Non-pigmented ciliary epithelial cell (primary cell): ENCODE measurements at regions not wholly inside any gene's neighbourhood (a gene's known extent, or its start where the extent isn't known, plus 50 kb on each side); places are given as distances from the start of the nearest gene placed in this dataset.

Source experiments
- DNase-seq: peaks from one replicate; pipeline ENCODE4 v3.0.0-alpha.2; 2010; ENCODE audit warnings: low read depth

DNA sequence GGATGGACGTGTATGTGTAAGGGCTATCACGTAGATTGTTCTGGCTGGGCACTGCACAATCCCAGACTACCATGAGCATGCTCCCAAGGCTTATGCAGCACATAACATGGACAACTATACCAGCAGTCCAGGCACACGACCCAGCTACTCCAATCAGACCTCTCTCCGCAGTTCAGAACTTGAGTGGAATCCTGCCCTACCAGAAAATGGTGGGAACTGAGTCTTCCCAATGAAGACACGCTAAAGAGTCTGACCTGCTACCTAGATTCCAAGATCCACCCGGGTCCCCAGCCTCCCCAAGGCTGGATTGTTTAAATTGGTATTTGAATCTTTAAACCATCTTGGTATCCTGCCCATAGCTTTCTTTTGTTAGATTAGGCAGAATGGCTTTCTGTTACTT, 251.3 kb upstream of the KAZN start:
- no peak for DNase-seq

DNA sequence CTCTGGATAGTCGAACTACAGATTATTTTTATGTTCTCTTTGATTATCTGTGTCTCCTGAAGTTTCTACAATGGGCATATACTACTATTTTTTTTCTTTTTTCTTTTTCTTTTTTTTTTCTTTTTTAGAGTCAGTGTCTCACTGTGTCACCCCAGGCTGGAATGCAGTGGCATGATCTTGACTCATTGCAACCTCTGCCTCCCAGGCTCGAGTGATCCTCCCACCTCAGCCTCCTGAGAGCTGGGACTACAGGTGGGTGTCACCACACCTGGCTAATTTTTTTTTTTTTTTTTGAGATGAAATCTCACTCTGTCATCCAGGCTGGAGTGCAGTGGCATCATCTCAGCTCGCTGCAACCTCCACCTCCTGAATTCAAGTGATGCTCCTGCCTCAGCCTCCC, 250.7 kb upstream of the KAZN start:
- no peak for DNase-seq

DNA sequence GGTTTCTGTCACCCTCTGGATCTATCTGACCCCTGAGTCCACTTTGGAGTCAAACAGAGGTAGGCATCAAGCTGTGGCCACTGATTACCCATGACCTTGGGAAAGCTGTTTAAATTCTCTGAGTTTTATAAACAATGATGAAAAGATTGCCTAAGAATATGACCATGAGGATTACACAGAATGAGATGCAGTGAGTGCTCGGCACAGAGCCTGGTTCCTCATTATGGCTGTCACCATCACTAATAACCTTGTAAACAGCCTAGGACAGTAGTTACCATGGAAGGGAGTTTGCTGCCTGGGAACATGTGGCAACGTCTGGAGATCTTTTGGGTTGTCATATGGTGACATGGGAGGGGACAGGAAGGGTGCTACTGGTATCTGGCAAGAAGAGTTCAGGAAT, 248.3 kb upstream of the KAZN start:
- no peak for DNase-seq

DNA sequence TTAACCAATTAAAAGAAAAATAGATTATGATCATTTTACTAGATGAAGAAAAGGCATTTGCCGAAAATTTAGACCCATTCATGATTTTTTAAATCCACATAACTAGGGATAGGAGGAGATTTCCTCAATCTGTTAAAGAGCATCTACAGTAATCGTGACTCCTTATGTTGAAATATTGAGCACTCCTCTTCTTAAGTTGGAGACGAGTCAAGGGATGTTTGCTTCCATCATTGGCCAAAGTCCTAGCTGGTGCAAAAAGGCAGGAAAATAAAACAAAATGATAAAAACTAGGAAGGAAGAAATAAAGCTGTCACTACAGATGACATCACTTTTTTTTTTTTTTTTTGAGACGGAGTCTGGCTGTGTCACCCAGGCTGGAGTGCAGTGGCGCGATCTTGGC, 245.6 kb upstream of the KAZN start:
- DNase-seq = no peak

DNA sequence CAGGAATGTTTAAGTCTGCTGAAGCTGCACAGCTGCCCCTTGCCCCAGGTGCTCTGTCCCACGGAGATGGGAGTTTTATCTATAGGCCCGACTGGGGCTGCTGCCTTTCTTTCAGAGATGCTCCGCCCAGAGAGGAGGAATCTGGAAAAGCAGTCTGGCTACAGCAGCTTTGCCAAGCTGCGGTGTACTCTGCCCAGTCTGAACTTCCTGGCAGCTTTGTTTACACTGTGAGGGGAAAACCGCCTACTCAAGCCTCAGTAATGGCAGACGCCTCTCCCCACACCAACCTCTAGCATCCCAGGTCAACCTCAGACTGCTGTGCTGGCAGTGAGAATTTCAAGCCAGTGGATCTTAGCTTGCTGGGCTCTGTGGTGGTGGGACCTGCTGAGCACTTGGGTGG, 237.5 kb upstream of the KAZN start:
- DNase-seq = peak; percentile 5

DNA sequence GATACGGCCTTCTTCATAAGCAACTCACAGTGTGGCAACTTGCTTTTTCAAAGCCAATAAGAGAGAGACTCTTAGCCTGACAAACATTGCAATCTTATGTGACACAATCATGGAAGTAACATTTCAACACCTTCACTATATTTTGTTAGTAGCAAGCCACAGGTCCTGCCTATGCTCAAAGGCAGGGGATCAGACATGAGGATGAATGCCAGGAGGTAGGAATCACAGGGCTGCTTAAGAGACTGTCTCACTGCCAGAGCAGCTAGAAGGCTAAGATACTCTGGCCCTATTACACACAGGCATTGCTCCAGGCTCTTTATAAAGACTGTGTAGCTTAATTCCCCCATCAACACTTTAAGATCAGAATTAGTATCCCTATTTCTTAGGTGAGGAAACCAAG, 236.2 kb upstream of the KAZN start:
- DNase-seq = no peak

DNA sequence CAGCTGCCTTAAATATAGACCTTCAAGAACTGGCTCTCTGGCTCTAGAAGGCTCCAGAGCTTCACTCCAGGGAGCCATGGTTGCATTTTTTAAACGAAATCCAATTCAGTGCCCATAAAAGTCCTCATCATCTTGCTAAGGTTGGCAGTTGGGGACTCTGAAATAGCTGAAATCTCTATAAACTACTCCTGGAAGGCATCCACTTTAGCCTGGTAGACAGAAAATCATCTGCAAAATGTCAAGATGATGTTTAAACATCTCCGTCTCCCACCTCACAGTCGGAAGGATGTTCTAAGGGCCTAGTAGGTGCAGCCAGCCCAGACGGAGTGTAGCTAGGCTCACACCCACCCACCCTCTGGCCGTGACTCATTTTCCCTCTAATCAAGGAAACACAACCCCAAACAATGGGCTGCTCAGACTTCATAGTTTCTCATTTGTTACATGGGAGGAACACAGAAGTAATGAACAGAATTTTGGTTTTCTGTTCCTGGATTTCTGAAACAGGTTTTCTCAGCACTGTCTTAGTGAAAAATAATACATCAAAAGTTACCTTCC, 235.4 kb upstream of the KAZN start:
- no peak for DNase-seq

DNA sequence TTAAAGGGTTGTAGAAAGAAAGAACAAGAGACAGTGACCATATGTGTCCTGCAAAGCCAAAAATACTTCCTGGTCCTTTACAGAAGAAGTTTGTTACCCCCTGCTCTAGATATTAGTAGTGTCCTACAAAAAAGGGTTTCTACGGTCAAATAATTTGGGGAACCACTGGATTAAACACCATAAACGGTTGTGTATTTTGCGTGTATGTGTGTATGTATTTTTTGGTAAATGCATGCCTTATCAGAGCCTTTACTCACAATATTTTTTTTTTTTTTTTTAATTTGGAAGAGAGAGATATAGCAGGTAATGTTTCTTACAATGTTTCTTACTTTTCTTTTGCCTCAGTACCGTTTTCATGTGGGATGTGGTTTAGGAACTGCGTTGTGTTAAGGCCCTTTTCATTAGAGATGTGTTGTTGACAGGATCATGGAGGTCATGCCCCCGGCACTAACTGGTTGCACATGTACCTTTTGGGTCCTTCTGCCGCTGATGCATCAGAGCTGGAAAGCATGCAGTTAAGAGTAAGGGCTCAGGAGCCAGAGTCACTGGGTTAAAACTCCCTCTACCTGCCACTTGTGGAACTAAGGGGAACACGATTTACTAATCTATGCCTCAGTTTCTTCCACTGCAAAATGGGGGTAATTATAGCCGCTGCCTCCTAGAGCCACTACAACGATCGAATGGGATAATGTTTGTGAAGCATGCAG, 234.6 kb upstream of the KAZN start:
- DNase-seq = no peak

DNA sequence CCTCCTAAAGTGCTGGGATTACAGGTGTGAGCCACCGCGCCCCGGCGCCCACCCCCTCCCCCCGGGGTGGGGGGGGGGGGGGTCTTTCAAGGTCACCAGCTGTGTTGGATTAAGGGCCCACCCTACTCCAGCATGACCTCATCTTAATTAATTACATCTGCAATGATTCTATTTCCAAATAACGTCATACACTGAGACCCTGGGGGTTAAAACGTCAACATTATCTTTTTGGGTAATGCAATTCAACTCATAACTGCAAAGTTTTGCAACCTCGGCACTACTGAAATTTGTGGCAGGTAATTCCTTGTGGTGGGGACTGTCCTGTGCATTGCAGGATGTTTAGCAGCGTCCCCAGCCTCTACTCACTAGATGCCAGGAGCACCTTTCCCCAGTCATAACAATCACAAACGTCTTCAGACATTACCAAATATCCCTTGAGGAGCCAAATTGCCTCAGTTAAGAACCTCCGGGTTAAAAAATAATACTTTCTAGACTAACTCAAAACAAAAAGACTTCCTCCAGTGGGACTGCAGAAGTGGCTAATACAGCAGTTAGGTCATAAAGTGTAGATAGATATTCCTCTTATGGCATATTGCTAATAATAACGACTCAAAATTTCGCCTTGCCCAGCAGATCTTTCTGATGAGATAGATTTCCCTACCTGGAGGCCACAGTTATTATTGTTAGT, 233.0 kb upstream of the KAZN start:
- DNase-seq = no peak

DNA sequence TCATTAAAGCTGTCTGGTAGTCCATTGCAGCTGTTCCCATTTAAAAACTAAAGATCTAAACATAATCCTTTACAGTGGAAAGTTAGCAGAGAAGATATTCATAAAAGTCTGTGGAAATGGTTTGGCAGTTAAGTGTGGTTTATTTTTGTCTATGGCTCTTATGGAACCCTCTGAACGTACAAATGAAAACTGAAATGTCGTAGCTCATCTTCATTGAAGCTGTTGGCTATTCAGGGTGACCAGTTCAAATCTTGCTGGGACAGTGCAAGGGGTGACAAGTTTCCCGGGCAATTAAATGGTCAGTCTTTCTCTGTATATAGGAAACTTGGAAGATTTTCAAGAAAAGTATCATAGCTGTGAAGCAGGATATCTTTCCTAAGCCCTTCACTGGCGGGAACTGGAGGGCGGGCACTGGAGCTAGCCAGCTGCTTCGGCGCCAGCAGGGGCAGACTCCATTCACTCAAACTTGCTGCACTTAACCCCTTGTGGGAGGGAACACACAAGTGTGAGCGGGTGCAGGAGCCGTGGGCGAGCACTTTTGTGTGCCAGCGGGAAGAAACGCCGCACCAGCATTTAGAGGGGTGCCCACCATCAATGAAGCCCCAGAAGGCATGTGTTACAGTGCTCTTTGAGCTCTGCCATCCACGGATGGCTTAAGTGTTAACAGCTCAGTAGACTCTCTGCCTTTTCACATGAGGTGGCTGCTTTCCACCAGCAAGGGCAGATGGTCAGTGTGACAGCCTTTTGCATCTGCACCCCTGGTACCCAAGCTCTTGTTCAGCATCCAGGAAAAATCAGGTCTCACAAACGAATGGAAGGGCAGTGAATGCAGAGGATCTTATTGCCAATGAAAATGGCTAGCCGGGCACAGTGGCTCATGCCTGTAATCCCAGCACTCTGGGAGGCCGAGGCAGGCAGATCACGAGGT, 232.1 kb upstream of the KAZN start:
- no peak for DNase-seq

DNA sequence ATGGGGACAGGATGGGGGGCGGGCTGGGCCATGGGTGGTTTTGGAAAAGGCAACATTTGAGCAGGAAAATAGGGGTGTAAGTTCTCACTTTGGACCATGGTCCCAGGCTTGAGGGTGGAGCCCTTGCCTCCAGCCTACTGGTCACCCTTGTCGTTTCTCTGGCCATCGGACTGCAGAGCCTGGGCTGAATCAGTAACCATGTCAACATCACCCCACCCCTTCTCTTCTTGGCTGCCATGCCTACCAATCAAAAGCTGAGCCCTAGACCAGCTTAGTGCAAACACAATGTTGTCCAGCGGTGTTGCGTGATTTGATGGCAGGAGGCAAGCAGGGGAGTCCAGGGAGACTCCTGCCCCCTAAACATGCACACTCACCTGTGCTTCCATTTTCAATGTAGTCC, 231.0 kb upstream of the KAZN start:
- DNase-seq = no peak

DNA sequence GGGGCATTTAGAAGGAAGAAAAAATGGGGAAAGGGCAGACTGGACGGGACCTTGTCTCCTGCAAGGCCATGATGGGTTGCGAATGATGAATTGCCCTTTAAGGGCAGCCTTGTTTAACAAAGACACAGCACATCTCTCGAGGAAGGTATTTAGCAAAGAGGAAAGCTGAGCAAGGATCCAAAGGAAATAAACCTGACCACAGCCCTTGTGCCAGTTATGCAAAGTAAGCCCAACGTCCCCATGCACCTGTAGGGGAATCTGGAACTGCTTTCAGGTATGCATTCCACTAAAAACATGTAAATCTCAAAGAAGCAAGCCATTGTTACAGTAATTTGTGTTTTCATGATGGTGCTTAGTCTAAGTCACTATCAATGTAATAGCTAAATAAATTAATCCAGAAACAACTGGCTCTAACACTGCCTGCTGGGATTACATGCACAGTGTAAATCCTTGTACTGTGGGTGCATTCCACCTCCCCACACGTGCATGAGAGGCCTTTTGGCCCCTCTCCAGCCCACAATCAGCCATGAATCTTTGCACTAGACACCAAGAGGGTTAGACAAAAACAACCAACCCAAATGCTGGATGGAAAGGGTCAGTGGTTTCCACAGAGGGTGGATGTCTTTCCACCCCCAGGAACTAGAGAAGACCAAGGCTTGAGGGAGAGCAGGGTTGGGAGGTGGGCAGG, 228.8 kb upstream of the KAZN start:
- DNase-seq = no peak

DNA sequence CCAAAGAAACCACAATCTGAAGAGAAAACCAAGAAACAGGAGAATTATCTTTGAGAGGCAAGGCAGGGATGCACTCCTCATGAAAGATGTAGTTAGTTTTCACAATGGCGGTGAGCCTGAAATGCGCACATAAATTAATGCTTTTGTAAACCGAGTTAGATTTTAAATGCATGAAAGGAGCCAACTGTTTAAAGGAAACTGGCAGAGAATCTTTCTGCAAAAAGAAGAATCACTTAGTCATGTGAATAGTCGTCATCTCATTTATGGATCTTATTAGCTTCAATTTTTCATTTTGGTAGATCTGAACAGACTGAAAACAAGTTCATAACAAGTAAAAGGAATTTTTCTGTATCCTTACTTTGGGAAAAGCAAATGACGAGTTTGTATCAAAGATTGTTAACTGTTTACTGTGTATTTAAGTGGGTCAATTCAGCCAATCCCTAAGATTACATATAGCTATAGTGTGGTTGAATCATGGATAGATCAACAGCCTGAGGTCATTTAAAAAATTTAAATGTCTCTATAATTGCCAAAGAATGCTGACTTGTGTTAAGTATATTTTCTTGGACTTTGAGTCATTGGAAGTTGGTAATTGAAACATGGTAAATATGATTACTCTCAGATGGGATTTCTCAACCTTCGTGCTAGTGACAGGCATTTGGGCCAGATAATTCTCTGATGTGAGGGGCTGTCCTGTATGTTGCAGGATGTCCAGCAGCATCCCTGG, 226.6 kb upstream of the KAZN start:
- no peak for DNase-seq

DNA sequence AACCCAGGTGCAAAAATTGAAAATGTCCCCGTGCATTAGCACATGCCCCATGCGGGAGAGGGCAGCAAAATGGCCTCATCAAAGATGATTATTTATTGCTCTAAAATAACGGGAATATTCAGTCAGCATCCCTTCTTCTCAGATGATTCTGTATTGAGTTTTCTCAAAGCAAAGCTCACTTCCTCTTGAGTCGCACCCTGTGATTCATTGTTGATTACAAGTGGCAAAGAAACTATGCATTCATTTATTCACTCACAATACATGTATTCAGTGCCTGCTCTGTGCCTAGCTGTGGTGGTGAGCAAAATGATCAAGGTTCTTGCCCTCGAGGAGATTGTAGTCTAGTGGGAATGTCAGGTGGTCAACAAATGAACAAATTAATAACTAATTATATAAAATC, 226.0 kb upstream of the KAZN start:
- no peak for DNase-seq

DNA sequence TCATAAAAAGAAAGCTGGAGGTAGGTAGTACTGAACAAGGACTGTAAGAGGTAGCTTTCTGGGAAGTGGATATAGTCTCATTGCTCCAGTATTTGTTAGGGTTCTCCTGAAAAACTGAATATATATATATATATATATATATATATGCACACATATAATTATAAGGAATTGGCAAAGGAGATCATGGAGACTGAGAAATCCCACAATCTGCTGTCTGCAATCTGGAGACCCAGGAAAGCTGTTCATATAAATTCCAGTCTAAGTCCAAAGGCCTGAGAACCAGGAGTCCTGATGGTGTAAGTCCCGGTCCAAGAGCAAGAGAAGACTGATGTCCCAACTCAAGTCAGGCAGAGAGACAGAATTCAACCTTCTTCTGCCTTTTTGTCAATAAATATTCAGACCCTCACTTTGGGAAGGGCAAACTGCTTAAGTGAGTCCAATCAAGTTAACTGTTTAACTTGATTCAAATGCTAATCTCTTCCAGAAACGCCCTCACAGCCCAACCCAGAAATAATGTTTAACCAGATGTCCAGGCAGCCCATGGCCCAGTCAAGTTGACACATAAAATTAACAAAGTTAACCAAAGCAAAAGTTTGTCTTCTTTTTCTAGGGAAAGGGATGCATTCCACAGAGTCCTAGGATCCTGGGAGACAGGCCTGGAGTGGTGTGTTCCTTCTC, 225.3 kb upstream of the KAZN start:
- DNase-seq = no peak

DNA sequence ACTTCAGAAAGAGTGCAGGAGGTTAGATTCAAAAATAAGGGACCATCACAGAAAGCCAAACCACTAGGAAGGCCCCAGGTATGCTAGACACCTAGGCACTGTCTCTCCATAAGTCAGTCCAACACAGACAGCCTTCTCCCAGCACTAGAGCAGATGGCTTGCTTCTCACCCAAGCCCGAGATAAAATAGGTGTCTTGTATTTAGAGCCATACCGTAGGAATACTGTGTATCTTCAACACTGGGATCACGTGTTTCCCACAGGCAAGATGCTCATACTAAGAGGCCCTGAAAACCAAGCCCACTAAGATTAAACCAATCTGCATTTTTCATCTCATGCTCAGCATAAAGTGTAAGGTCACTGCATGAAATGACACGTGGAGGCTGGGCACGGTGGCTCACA, 223.3 kb upstream of the KAZN start:
- no peak for DNase-seq

DNA sequence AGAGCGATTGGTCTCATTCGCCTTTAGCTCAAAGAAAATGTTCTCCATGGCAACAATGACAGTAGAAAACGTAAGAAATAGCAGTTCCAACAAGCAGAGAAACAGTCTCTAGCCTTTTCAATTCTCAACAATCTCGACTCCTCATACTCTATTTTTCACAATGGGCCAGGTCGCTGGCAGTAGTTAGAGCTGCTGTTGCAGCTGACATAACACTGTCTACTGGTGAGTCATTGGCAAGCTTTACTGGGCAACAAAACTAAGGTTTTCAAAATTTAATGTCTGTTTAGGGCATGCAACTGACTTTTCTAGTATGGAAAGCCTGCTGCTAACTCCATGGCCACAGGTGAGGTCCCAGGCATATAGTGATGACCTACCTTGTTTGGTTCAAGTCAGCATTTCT, 221.1 kb upstream of the KAZN start:
- no peak for DNase-seq

DNA sequence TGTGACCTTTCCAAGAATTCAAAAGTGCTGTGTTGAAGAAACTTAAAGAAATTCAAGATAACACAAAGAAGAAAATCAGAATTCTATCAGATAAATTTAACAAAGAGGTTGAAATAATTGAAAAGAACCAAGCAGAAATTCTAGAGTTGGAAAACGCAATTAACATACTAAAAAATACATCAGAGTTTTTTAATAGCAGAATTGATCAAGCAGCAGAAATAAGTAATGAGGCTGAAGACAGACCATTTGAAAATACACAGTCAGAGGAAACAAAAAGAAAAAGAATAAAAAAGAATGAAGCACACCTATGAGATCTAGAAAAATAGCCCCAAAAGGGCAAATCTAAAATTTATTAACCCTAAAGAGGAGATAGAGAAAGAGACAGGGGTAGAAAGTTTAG, 218.1 kb upstream of the KAZN start:
- DNase-seq = no peak

DNA sequence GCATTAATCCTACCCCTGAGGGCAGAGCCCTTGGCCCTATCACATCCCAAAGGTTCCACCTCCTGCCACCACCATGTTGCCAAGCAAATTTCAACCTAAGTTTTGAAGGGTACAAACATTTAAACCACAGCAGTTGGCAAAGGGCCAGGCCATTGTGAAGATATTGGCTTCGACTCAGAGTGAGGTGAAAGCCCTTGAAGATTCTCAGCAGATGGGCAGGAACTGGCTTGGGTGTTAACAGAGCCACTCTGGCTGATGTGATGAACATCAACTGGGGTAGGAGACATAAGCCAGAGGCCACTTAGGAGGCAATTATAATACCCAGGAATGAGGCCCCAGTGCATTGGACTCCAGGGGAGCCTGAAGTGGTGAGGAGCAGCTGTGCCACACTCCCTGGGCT, 207.7 kb upstream of the KAZN start:
- no peak for DNase-seq

DNA sequence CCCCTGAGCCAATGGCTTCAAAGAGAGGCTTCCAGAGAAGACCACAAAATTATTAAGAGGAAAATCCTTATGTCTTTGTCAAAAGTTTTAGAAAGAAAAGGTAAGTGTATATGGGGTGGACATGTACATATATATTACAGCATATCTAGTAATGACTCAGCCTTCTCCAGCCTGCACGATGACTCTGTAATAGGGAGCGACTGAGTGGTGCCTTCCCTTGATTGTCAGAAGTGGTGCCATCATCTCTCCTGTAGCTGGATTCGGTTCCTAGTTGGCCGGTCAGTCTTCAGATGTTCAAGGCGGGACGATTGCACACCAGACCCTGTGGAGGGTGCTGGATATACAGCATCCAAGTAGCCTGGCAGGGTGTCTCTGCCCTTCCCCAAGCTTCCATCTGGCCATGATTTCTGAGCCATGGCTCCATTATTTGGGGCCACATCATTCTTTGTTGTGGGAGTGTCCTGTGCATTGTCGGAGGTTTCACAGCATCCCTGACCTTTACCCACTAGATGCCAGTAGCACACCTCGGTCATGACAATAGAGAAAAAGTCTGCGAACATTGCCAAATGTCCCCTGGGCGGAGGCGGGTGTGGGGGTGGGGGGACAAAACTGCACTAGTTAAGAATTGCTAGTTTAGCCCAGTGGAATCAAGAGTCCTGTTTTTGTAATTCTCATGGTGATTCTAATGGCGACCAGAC, 206.2 kb upstream of the KAZN start:
- no peak for DNase-seq
